NOMO-1 treated with DMSO at 0.1 percent for 48 hours (cell line): ENCODE measurements at regions not wholly inside any gene's neighbourhood (a gene's known extent, or its start where the extent isn't known, plus 50 kb on each side); places are given as distances from the start of the nearest gene placed in this dataset.
A peak's percentile ranks its signal among the peaks of the same experiment; 100 is the strongest.

Experiments used
- DNase-seq: peaks from one replicate; lab custom pipeline; 2025; ENCODE audit not compliant: unreplicated experiment; lab: John Stamatoyannopoulos, UW

GRCh38 chr15:37777006-37777405 lies 157.4 kb upstream of the TMCO5A start:
- no peak for DNase-seq

GRCh38 chr15:37783290-37783689 lies 151.2 kb upstream of the TMCO5A start:
- DNase-seq: no peak

- no peak for DNase-seq
These were observed 146.1 kb upstream of the TMCO5A start for GRCh38 chr15:37788330-37788729.

- no peak for DNase-seq
These were observed 145.6 kb upstream of the TMCO5A start for GRCh38 chr15:37788767-37789396.

GRCh38 chr15:37789397-37789786 lies 145.0 kb upstream of the TMCO5A start:
- no peak for DNase-seq

- DNase-seq: no peak
These were observed 144.6 kb upstream of the TMCO5A start for GRCh38 chr15:37789881-37790280.

- no peak for DNase-seq
These were observed 142.7 kb upstream of the TMCO5A start for GRCh38 chr15:37791693-37792092.

- DNase-seq: no peak
These were observed 142.1 kb upstream of the TMCO5A start for GRCh38 chr15:37792351-37792750.

GRCh38 chr15:37793851-37794250 lies 140.6 kb upstream of the TMCO5A start:
- no peak for DNase-seq

- no peak for DNase-seq
These were observed 139.5 kb upstream of the TMCO5A start for GRCh38 chr15:37794947-37795346.

- no peak for DNase-seq
These were observed 132.9 kb upstream of the TMCO5A start for GRCh38 chr15:37801529-37801928.

- DNase-seq: no peak
These were observed 127.6 kb upstream of the TMCO5A start for GRCh38 chr15:37806808-37807207.

GRCh38 chr15:37810381-37810780 lies 124.1 kb upstream of the TMCO5A start:
- no peak for DNase-seq

- no peak for DNase-seq
These were observed 121.1 kb upstream of the TMCO5A start for GRCh38 chr15:37813306-37813705.

- no peak for DNase-seq
These were observed 119.5 kb upstream of the TMCO5A start for GRCh38 chr15:37814847-37815515.

- DNase-seq: no peak
These were observed 116.2 kb upstream of the TMCO5A start for GRCh38 chr15:37818152-37818677.

- no peak for DNase-seq
These were observed 115.2 kb upstream of the TMCO5A start for GRCh38 chr15:37819191-37819590.

GRCh38 chr15:37820380-37821128 lies 113.9 kb upstream of the TMCO5A start:
- DNase-seq: no peak

GRCh38 chr15:37823601-37824275 lies 110.7 kb upstream of the TMCO5A start:
- DNase-seq: no peak

- DNase-seq: peak; percentile 72
These were observed 109.6 kb upstream of the TMCO5A start for GRCh38 chr15:37824717-37825382.

- no peak for DNase-seq
These were observed 97.2 kb upstream of the TMCO5A start for GRCh38 chr15:37837276-37837675.
